ENCODE measurements at regions not wholly inside any gene's neighbourhood (a gene's known extent, or its start where the extent isn't known, plus 50 kb on each side); places are given as distances from the start of the nearest gene placed in this dataset.
"Not testable (repeated sequence)": the region's sequence is repeated elsewhere in the genome, so short reads cannot be mapped to it uniquely, and the experiment has no call there.

GRCh38 chr5:110258460-110259216 is 467.8 kb downstream of the TMEM232 start:
- no peak for DNase-seq

- DNase-seq = no peak
Measured at GRCh38 chr5:110262749-110263148, 463.7 kb downstream of the TMEM232 start.

- no peak for DNase-seq
Measured at GRCh38 chr5:110264661-110265060, 461.8 kb downstream of the TMEM232 start.

GRCh38 chr5:110265162-110265561 is 461.3 kb downstream of the TMEM232 start:
- DNase-seq = no peak

- DNase-seq = no peak
Measured at GRCh38 chr5:110267714-110268113, 458.8 kb downstream of the TMEM232 start.

GRCh38 chr5:110268283-110268682 is 458.2 kb downstream of the TMEM232 start:
- DNase-seq = no peak

- no peak for DNase-seq
Measured at GRCh38 chr5:110268985-110269384, 457.5 kb downstream of the TMEM232 start.

- no peak for DNase-seq
Measured at GRCh38 chr5:110269478-110270142, 456.9 kb downstream of the TMEM232 start.

- DNase-seq = no peak
Measured at GRCh38 chr5:110275878-110276277, 450.6 kb downstream of the TMEM232 start.

GRCh38 chr5:110278449-110278848 is 448.0 kb downstream of the TMEM232 start:
- not testable (repeated sequence) for DNase-seq

- not testable (repeated sequence) for DNase-seq
Measured at GRCh38 chr5:110284121-110284520, 442.4 kb downstream of the TMEM232 start.

- no peak for DNase-seq
Measured at GRCh38 chr5:110288766-110289511, 437.5 kb downstream of the TMEM232 start.

GRCh38 chr5:110289512-110289810 is 437.0 kb downstream of the TMEM232 start:
- no peak for DNase-seq

GRCh38 chr5:110290542-110290941 is 435.9 kb downstream of the TMEM232 start:
- no peak for DNase-seq

GRCh38 chr5:110294281-110294680 is 432.2 kb downstream of the TMEM232 start:
- DNase-seq = no peak

- no peak for DNase-seq
Measured at GRCh38 chr5:110297152-110297670, 429.3 kb downstream of the TMEM232 start.

GRCh38 chr5:110304176-110304575 is 422.3 kb downstream of the TMEM232 start:
- no peak for DNase-seq

- DNase-seq = no peak
Measured at GRCh38 chr5:110306650-110307049, 419.8 kb downstream of the TMEM232 start.

- no peak for DNase-seq
Measured at GRCh38 chr5:110309222-110309621, 417.2 kb downstream of the TMEM232 start.

- not testable (repeated sequence) for DNase-seq
Measured at GRCh38 chr5:110316566-110316965, 409.9 kb downstream of the TMEM232 start.

- DNase-seq = no peak
Measured at GRCh38 chr5:110321117-110321516, 405.4 kb downstream of the TMEM232 start.

- no peak for DNase-seq
Measured at GRCh38 chr5:110323357-110323756, 403.1 kb downstream of the TMEM232 start.

GRCh38 chr5:110323832-110324231 is 402.6 kb downstream of the TMEM232 start:
- DNase-seq = no peak

- DNase-seq = no peak
Measured at GRCh38 chr5:110324876-110325275, 401.6 kb downstream of the TMEM232 start.
